RWPE1 (cell line): ENCODE measurements at regions not wholly inside any gene's neighbourhood (a gene's known extent, or its start where the extent isn't known, plus 50 kb on each side); places are given as distances from the start of the nearest gene placed in this dataset.

Source experiments
- CTCF ChIA-PET: fragments of 350-600 bp; sonication (Branson Sonifier 250); formaldehyde crosslinking; extraction: SDS; loops from one replicate; lab custom pipeline; 2021; lab: Yijun Ruan, JAX
- POLR2A ChIA-PET: fragments of 400-600 bp; formaldehyde crosslinking; extraction: SDS; loops from one replicate; lab custom pipeline; 2020; ENCODE audit warnings: antibody characterized with exemption; ENCODE audit not compliant: low non-redundant PET; lab: Yijun Ruan, JAX
- DNase-seq: peaks from one replicate; pipeline ENCODE4 v3.0.0; 2012; ENCODE audit warnings: low spot score
- H3K27ac ChIP-seq: fragments of 450-650 bp; 2 replicates; pipeline ENCODE4 v1.5.1; 2017
- TF ChIP-seq, protein P1 (sequence below): fragments of 450-650 bp; conservative IDR thresholded peaks from 2 replicates; pipeline ENCODE4 v1.5.1; 2017; ENCODE audit warnings: low read depth, mild to moderate bottlenecking

DNA sequence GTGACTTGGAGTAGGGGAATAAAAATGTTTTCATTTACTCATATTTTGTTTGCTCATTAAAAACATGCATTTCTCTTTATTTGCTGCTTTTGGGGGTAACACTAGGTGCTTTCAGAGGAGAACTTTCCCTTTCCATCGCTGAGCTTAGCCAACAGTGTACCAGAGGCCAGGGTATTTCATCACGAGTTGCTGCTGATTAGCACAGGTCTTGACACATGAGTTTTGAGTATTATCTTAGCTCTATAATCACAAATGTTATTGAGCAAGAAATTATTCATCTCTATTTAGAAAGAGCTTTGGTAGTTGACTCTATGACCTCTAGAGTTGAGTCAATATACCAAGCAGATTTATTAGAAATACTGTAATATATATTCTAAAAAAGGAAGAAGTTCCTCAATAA is 375.9 kb downstream of the NXPH1 start:
- DNase-seq = no peak
- H3K27ac ChIP-seq = no peak overlapping the region
- TF ChIP-seq, protein P1, sequence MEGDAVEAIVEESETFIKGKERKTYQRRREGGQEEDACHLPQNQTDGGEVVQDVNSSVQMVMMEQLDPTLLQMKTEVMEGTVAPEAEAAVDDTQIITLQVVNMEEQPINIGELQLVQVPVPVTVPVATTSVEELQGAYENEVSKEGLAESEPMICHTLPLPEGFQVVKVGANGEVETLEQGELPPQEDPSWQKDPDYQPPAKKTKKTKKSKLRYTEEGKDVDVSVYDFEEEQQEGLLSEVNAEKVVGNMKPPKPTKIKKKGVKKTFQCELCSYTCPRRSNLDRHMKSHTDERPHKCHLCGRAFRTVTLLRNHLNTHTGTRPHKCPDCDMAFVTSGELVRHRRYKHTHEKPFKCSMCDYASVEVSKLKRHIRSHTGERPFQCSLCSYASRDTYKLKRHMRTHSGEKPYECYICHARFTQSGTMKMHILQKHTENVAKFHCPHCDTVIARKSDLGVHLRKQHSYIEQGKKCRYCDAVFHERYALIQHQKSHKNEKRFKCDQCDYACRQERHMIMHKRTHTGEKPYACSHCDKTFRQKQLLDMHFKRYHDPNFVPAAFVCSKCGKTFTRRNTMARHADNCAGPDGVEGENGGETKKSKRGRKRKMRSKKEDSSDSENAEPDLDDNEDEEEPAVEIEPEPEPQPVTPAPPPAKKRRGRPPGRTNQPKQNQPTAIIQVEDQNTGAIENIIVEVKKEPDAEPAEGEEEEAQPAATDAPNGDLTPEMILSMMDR = no peak
- ChIA-PET CTCF (interaction anchor here (0.6 kb wide), 1 partner anchor 1013 kb away, joined by 3 read pairs; no protein-coding TSS in a partner anchor), POLR2A (no interaction called here)

DNA sequence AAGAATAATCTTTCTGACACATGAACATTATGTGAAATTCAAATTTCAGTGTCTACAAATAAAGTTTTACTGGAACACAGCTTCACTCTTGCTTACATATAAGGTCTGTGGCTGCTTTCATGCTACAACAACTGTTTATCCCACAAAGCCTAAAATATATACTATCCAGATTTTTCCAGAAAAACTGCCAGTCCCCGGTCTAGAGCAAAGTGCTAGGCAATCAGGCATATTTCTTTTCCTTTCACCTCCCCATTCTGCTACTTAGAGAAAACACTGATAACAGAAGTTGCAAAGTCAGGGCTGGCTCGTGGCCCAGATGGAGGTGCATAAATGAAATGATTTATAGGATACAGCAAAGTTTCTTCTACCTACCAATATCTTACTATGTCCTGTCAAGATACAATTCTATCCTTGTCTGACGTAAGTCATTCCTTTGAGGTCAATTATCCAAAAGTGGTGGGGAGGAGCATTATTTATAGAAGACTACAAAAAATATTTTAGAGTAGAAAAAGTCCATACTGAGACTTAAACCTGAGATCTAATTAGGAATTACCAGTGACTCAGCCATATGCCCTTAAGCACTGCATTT is 384.1 kb downstream of the NXPH1 start:
- ChIA-PET POLR2A (no interaction called here), CTCF (no interaction called here)
- no peak for DNase-seq
- TF ChIP-seq, protein P1 = no peak
- H3K27ac ChIP-seq = no peak overlapping the region

DNA sequence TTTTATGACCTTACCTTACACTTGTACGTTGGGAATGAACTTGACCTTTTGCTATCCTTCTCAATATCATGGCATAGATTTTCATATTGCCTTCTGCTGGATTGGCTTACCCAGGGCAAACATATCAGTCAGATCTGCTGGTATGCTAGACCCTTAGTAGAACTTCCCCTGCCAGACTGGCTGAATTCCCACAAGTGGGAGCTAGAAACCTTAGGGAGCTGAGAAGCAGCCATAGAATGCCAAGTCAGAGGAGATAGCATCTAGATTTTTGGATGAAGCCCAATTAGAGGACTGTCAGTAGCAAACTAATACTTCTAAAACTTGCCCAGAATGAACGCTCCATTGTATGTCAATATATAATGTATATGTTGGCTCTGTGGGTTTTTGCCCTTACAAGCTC is 385.0 kb downstream of the NXPH1 start:
- POLR2A ChIA-PET = no interaction called here
- TF ChIP-seq, protein P1 = no peak
- H3K27ac ChIP-seq = no peak overlapping the region
- DNase-seq = no peak
- CTCF ChIA-PET = interaction anchor here (0.6 kb wide), 1 partner anchor 45 kb away, joined by 3 read pairs; no protein-coding TSS in a partner anchor

DNA sequence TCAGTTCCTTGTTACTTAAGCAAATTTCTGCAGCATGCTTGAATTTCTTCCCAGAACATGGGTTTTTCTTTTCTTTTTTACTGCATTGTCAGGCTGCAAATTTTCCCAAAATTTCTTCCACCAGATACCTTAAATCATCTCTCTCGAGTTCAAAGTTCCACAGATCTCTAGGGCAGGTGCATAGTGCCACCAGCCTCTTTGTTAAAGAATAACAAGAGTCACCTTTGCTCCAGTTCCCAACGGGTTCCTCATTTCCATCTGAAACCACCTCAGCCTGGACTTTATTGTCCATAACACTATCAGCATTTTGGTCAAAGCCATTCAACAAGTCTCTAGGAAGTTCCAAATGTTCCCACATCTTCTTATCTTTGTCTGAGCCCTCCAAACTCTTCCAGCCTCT is 389.2 kb downstream of the NXPH1 start:
- DNase-seq = no peak
- CTCF ChIA-PET = interaction anchor here (0.6 kb wide), 1 partner anchor 9 kb away, joined by 3 read pairs; no protein-coding TSS in a partner anchor
- POLR2A ChIA-PET = no interaction called here
- no peak overlapping the region for H3K27ac ChIP-seq
- TF ChIP-seq, protein P1 = no peak

DNA sequence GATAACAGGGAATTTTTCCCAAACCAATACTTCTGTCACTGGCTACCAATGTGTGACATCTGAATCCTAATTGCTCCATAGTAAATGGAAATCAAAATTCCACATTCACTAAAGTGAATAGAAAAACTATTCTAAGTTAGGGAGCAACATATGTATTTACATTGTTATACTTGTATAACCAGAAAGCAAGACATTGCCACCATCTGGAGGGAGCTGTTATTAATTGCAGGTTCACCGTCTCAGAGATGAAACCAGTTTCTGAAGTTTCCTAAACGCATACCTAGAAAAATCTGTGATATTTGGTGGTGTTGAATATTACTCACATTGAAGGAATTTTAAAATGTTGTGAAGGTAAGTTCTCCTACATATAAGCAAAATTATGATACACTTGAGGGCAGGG is 390.1 kb downstream of the NXPH1 start:
- POLR2A ChIA-PET = no interaction called here
- no peak for DNase-seq
- TF ChIP-seq, protein P1 = no peak
- H3K27ac ChIP-seq = no peak overlapping the region
- CTCF ChIA-PET = no interaction called here

DNA sequence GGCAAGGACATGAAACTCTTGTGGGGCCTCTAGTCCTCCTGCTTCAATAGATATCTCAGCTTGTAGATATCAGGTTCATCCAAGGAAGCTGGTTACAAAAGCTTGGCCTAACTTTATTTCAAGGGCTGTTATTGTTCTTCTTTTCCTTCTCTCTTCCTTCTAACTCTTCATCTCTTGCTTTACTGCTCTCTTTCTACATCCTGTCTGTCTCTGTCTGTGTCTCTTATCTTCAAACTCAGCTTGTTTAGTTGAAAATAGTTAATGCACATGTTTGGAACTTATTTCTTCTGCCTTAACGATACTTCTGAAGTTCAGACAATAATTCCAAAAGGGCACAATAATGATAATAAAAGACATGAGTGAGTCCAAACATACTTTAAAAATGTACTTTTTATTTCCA is 393.9 kb downstream of the NXPH1 start:
- ChIA-PET CTCF (interaction anchor here (0.6 kb wide), 1 partner anchor 138 kb away, joined by 4 read pairs; no protein-coding TSS in a partner anchor), POLR2A (no interaction called here)
- no peak overlapping the region for H3K27ac ChIP-seq
- TF ChIP-seq, protein P1 = no peak
- no peak for DNase-seq
